Occipital lobe (tissue), 1 donor: ENCODE measurements at regions not wholly inside any gene's neighbourhood (a gene's known extent, or its start where the extent isn't known, plus 50 kb on each side); places are given as distances from the start of the nearest gene placed in this dataset.

Source experiments
- DNase-seq: peaks from one replicate; lab custom pipeline; 2025; lab: John Stamatoyannopoulos, UW

GRCh38 chr13:104382951-104383350, 1316.7 kb upstream of the SLC10A2 start:
- no peak for DNase-seq

GRCh38 chr13:104376588-104376987, 1310.4 kb upstream of the SLC10A2 start:
- no peak for DNase-seq

GRCh38 chr13:104375614-104376013, 1309.4 kb upstream of the SLC10A2 start:
- DNase-seq = no peak

GRCh38 chr13:104372095-104372655, 1306.0 kb upstream of the SLC10A2 start:
- DNase-seq = no peak

- no peak for DNase-seq
These were observed 1299.2 kb upstream of the SLC10A2 start for GRCh38 chr13:104365430-104365829.

- no peak for DNase-seq
These were observed 1291.6 kb upstream of the SLC10A2 start for GRCh38 chr13:104357672-104358354.

GRCh38 chr13:104357174-104357573, 1291.0 kb upstream of the SLC10A2 start:
- DNase-seq = no peak

- DNase-seq = no peak
These were observed 1288.9 kb upstream of the SLC10A2 start for GRCh38 chr13:104355041-104355670.

GRCh38 chr13:104327211-104327610, 1261.0 kb upstream of the SLC10A2 start:
- no peak for DNase-seq

GRCh38 chr13:104326523-104326922, 1260.3 kb upstream of the SLC10A2 start:
- no peak for DNase-seq

- DNase-seq = no peak
These were observed 1255.5 kb upstream of the SLC10A2 start for GRCh38 chr13:104321756-104322155.

- no peak for DNase-seq
These were observed 1254.2 kb upstream of the SLC10A2 start for GRCh38 chr13:104320446-104320845.

GRCh38 chr13:104318121-104318520, 1251.9 kb upstream of the SLC10A2 start:
- DNase-seq = no peak

GRCh38 chr13:104315606-104316005, 1249.4 kb upstream of the SLC10A2 start:
- DNase-seq = no peak

- no peak for DNase-seq
These were observed 1248.8 kb upstream of the SLC10A2 start for GRCh38 chr13:104314926-104315535.

GRCh38 chr13:104314321-104314720, 1248.1 kb upstream of the SLC10A2 start:
- no peak for DNase-seq

GRCh38 chr13:104310861-104311260, 1244.6 kb upstream of the SLC10A2 start:
- DNase-seq = no peak

- DNase-seq = no peak
These were observed 1243.2 kb upstream of the SLC10A2 start for GRCh38 chr13:104309431-104309830.

- DNase-seq = no peak
These were observed 1235.2 kb upstream of the SLC10A2 start for GRCh38 chr13:104301171-104301975.

GRCh38 chr13:104297075-104297474, 1230.9 kb upstream of the SLC10A2 start:
- no peak for DNase-seq

GRCh38 chr13:104296286-104296685, 1230.1 kb upstream of the SLC10A2 start:
- no peak for DNase-seq

- no peak for DNase-seq
These were observed 1229.3 kb upstream of the SLC10A2 start for GRCh38 chr13:104295537-104295936.
